ENCODE measurements at regions not wholly inside any gene's neighbourhood (a gene's known extent, or its start where the extent isn't known, plus 50 kb on each side); places are given as distances from the start of the nearest gene placed in this dataset.
"Not testable (repeated sequence)": the region's sequence is repeated elsewhere in the genome, so short reads cannot be mapped to it uniquely, and the experiment has no call there.

DNA sequence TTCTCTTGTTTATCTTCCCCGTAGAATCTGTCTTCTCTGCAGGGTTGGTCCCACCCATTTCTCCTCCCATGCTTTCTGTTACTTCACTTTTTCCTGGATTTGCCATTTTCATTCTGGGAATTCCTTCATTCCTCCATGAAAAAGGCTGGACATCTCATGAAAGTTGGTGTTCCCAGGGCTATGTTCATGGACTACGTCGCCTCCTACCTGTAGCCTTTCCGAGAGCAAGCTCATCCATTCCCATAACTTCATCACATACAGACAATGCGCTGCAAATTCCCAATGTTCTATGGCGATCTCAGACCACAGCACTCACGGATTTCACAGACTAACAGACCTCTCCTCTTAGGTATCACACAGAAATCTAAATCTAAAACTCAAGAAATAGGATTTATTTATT, 217.1 kb downstream of the EXOC5 start:
- Histone ChIP-seq H3K27ac (ENCODE audit: low read depth in 1 of 2, low read length in 2 of 2) (no peak overlapping the region), H3K36me3 (ENCODE audit: insufficient read depth, low read length) (no peaks in the 10 kb centered on the region), H3K9me3 (ENCODE audit: control insufficient read depth in 1 of 2, insufficient read depth in 1 of 2, low read length in 2 of 2) (no peaks in the 10 kb centered on the region), H3K4me1 (ENCODE audit: insufficient read depth, low read length) (no peaks in the 10 kb centered on the region), H3K4me3 (ENCODE audit: low read length) (no peak overlapping the region), H3K27me3 (ENCODE audit: control insufficient read depth in 1 of 2, insufficient read depth in 2 of 2, low read length in 2 of 2) (no peaks in the 10 kb centered on the region)
- Mint-ChIP-seq H3K4me3 (no peak overlapping the region), H3K9me3 (no peaks in the 10 kb centered on the region), H3K36me3 (ENCODE audit: low read depth) (no peaks in the 10 kb centered on the region), H3K4me1 (ENCODE audit: low read depth) (no peaks in the 10 kb centered on the region), H3K27ac (no peak overlapping the region), H3K27me3 (peaks cover 4% of the 10 kb centered on the region)
- no peak for ATAC-seq (ENCODE audit: poor library complexity)
- intact Hi-C loops (cut with DNase I, micrococcal nuclease) = no loop called here
- no peak for DNase-seq
- TF ChIP-seq CTCF (IDR thresholded peaks at IDR 0.05) = no peak
- ChIA-PET POLR2A (no interaction called here), CTCF (no interaction called here)

- DNase-seq (no peak), ATAC-seq (ENCODE audit: poor library complexity) (no peak)
- H3K36me3 Mint-ChIP-seq (ENCODE audit: low read depth) = no peaks in the 10 kb centered on the region
- TF ChIP-seq CTCF (IDR thresholded peaks at IDR 0.05) = no peak
- Histone ChIP-seq H3K36me3 (ENCODE audit: insufficient read depth, low read length) (no peaks in the 10 kb centered on the region), H3K4me1 (ENCODE audit: insufficient read depth, low read length) (no peaks in the 10 kb centered on the region), H3K27ac (ENCODE audit: low read depth in 1 of 2, low read length in 2 of 2) (no peak overlapping the region), H3K27me3 (ENCODE audit: control insufficient read depth in 1 of 2, insufficient read depth in 2 of 2, low read length in 2 of 2) (no peaks in the 10 kb centered on the region), H3K9me3 (ENCODE audit: control insufficient read depth in 1 of 2, insufficient read depth in 1 of 2, low read length in 2 of 2) (no peaks in the 10 kb centered on the region), H3K4me3 (ENCODE audit: low read length) (no peak overlapping the region)
- no peak overlapping the region for H3K4me3 Mint-ChIP-seq
- ChIA-PET POLR2A (no interaction called here), CTCF (no interaction called here)
- no peaks in the 10 kb centered on the region for H3K9me3 Mint-ChIP-seq
- intact Hi-C loops (cut with DNase I, micrococcal nuclease) = no loop called here
- no peaks in the 10 kb centered on the region for H3K4me1 Mint-ChIP-seq (ENCODE audit: low read depth)
- H3K27me3 Mint-ChIP-seq = peaks cover 4% of the 10 kb centered on the region
- no peak overlapping the region for H3K27ac Mint-ChIP-seq
These were observed 218.9 kb downstream of the EXOC5 start for GRCh38 chr14:57049848-57050247.

DNA sequence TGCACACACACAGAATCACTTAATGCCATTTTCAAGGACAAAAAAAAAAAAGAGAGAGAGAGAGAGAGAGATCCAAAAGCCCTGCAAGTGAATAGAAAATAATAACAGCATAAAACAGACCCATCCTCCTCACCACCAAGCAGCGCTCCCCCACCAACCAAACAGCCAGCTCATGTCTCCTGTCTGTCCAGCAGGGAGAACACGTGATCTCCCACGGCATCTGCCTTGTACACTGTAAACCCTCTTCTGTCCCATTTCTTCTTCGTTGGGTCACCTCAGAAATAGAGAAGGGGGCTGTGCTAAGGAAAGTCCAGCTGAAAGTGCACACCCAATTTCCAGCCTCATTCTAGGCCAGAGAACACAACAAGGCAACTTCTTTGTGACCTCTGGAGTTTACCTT, 222.5 kb downstream of the EXOC5 start:
- H3K9me3 Mint-ChIP-seq = no peaks in the 10 kb centered on the region

DNA sequence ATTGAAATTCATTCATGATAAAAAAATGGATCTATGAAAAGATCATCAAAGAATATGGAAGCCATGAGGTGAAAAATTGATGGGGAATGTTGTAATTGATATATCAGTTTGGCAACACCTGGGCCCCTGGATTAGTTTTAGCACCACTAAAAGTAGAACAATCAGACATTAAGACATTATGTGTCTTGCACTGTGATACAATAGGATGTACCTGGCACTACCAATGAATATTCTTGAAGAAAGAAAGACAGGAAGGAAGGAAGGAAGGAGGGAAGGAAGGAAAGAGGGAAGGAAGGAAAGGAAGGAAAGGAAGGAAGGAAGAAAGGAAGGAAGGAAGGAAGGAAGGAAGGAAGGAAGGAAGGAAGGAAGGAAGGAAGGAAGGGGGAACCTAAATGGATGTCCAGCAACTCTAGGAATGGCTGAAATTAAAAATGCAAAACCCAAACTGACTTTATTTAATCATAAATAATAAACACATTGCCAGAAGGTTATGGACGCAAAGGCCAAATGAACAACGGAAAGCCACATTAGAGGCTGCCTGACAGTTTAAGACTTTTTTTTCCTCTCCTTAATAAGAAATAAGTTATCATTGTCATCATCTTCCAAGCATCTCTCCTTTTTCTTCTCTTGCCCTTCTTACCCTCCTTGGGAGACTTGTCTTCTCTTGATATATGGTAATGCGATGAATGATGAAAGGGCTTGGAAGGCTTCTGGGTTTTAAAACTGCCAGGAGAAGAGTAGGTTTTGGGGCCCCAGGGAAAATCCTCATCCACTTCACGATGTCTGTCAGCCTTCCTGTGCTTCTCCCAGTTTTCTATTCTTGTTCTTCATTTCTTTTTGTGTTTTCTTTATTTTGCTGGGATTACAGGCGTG, 224.4 kb downstream of the EXOC5 start:
- H3K27me3 Mint-ChIP-seq; POLR2A ChIA-PET; intact Hi-C loops (cut with DNase I, micrococcal nuclease); H3K36me3 ChIP-seq (ENCODE audit: insufficient read depth, low read length); H3K27ac ChIP-seq (ENCODE audit: low read depth in 1 of 2, low read length in 2 of 2); H3K4me1 ChIP-seq (ENCODE audit: insufficient read depth, low read length); H3K4me1 Mint-ChIP-seq (ENCODE audit: low read depth); H3K27me3 ChIP-seq (ENCODE audit: control insufficient read depth in 1 of 2, insufficient read depth in 2 of 2, low read length in 2 of 2); H3K4me3 Mint-ChIP-seq; H3K27ac Mint-ChIP-seq; H3K9me3 Mint-ChIP-seq; H3K9me3 ChIP-seq (ENCODE audit: control insufficient read depth in 1 of 2, insufficient read depth in 1 of 2, low read length in 2 of 2); CTCF ChIA-PET; H3K36me3 Mint-ChIP-seq (ENCODE audit: low read depth); ATAC-seq (ENCODE audit: poor library complexity); DNase-seq; H3K4me3 ChIP-seq (ENCODE audit: low read length): not testable (repeated sequence)

More for the DNA sequence above, 222.5 kb downstream of the EXOC5 start:
- ChIA-PET POLR2A (no interaction called here), CTCF (no interaction called here)
- Histone ChIP-seq H3K9me3 (ENCODE audit: control insufficient read depth in 1 of 2, insufficient read depth in 1 of 2, low read length in 2 of 2) (no peaks in the 10 kb centered on the region), H3K36me3 (ENCODE audit: insufficient read depth, low read length) (no peaks in the 10 kb centered on the region), H3K4me3 (ENCODE audit: low read length) (no peak overlapping the region), H3K27ac (ENCODE audit: low read depth in 1 of 2, low read length in 2 of 2) (no peak overlapping the region), H3K27me3 (ENCODE audit: control insufficient read depth in 1 of 2, insufficient read depth in 2 of 2, low read length in 2 of 2) (no peaks in the 10 kb centered on the region), H3K4me1 (ENCODE audit: insufficient read depth, low read length) (no peaks in the 10 kb centered on the region)
- peaks cover 4% of the 10 kb centered on the region for H3K27me3 Mint-ChIP-seq
- H3K27ac Mint-ChIP-seq = no peak overlapping the region
- TF ChIP-seq CTCF (IDR thresholded peaks at IDR 0.05) = no peak
- intact Hi-C loops (cut with DNase I, micrococcal nuclease) = no loop called here
- no peaks in the 10 kb centered on the region for H3K4me1 Mint-ChIP-seq (ENCODE audit: low read depth)
- H3K36me3 Mint-ChIP-seq (ENCODE audit: low read depth) = no peaks in the 10 kb centered on the region
- ATAC-seq (ENCODE audit: poor library complexity) = no peak
- DNase-seq = no peak
- no peak overlapping the region for H3K4me3 Mint-ChIP-seq

Measured in CD4-positive, alpha-beta T cell (primary cell).